GM19035 (cell line): ENCODE measurements at regions not wholly inside any gene's neighbourhood (a gene's known extent, or its start where the extent isn't known, plus 50 kb on each side); places are given as distances from the start of the nearest gene placed in this dataset.
"Not testable (repeated sequence)": the region's sequence is repeated elsewhere in the genome, so short reads cannot be mapped to it uniquely, and the experiment has no call there.

Experiments used
- ATAC-seq: cut with Tn5 transposase; IDR thresholded peaks from one replicate; pipeline ENCODE4 v1.9.1; 2021; ENCODE audit not compliant: unreplicated experiment

GRCh38 chr6:168864541-168865460 lies 388.8 kb downstream of the THBS2 start:
- no peak for ATAC-seq

- no peak for ATAC-seq
Observed at GRCh38 chr6:168863467-168863866, 390.2 kb downstream of the THBS2 start.

DNA sequence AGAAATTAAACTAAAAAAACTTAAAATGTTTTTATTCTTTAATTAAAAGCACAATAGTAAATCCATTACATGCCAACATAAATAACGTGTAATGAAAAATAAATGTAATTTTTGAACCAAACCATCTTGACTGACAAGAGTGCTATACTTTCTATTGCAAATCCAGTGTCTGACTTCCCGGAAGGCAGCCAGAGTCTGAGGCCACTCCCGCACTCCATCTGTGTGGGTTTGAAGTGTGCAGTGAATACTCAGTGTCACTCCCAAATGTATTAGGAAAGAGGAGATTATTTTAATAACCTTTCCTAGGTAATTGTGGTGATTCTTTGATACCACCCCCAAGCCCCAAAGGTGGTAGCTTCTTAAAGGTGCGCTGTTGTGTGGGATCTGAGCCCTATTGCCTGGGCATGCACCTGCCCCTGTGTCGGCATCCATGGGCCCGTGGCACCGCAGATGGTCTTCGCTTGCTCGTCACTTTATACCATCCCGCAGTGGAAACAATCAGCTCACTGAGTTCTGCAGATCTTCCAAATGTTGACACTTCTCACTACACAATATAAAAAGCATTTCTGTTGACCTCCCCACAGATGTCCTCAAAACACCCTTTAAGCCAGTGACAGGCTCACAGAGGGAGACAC lies 391.2 kb downstream of the THBS2 start:
- no peak for ATAC-seq

GRCh38 chr6:168860987-168861386 lies 392.7 kb downstream of the THBS2 start:
- ATAC-seq: no peak

- no peak for ATAC-seq
Observed at GRCh38 chr6:168860341-168860740, 393.3 kb downstream of the THBS2 start.

GRCh38 chr6:168858926-168859325 lies 394.7 kb downstream of the THBS2 start:
- ATAC-seq: no peak

DNA sequence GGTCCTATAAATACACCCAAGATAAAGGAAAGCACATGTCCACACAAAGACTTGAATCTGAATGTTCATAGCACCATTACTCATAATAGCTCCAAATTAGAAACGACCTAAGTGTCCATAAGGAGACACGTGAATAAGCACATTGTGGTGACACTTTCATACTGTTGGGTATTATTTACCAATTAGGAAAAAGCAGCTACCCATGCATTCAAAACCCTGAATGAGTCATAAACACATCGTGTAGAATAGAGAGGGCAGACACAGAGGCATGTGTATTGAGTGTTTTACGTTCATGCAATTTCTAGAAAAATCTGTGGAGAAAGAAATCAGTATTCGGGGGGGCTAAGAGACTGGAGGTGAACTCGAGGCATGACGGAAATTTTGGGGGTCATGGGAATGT lies 396.7 kb downstream of the THBS2 start:
- ATAC-seq: no peak

- no peak for ATAC-seq
Observed at GRCh38 chr6:168852376-168852884, 401.2 kb downstream of the THBS2 start.

GRCh38 chr6:168851460-168852375 lies 401.9 kb downstream of the THBS2 start:
- ATAC-seq: no peak

DNA sequence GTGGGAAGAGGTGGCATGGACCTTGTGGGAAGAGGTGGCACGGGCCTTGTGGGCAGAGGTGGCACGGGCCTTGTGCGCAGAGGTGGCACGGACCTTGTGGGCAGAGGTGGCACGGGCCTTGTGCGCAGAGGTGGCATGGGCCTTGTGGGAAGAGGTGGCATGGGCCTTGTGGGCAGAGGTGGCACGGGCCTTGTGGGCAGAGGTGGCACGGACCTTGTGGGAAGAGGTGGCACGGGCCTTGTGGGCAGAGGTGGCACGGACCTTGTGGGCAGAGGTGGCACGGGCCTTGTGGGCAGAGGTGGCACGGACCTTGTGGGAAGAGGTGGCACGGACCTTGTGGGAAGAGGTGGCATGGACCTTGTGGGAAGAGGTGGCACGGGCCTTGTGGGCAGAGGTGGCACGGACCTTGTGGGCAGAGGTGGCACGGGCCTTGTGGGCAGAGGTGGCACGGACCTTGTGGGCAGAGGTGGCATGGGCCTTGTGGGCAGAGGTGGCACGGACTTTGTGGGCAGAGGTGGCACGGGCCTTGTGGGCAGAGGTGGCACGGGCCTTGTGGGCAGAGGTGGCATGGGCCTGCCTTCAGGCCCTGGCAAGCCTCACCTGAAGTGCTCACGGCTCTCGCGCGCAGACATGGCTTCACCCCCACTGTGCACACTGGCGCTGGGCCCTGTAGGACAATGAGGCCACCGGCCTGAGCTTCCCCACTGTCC lies 403.5 kb downstream of the THBS2 start:
- not testable (repeated sequence) for ATAC-seq

DNA sequence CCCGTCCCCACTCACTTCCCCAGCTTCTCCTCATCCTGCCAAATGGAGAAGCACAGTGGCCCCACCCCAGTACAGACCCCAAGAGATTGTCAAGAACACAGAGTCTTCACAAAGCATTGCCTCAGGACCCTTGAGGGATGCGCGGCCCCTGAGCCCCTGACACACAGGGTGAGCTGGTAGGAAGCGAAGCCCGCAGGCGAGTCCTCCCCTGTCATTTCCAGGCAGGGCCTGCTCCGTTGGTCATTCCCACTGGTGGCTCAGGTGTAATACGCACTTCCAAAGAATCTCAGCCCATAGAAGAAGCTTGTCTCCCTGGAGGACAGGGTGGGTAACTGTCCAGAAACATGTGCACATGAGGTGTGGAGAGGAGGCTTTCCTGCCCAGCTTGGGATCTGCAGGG lies 404.2 kb downstream of the THBS2 start:
- ATAC-seq: no peak

- ATAC-seq: no peak
Observed at GRCh38 chr6:168848797-168849196, 404.8 kb downstream of the THBS2 start.

DNA sequence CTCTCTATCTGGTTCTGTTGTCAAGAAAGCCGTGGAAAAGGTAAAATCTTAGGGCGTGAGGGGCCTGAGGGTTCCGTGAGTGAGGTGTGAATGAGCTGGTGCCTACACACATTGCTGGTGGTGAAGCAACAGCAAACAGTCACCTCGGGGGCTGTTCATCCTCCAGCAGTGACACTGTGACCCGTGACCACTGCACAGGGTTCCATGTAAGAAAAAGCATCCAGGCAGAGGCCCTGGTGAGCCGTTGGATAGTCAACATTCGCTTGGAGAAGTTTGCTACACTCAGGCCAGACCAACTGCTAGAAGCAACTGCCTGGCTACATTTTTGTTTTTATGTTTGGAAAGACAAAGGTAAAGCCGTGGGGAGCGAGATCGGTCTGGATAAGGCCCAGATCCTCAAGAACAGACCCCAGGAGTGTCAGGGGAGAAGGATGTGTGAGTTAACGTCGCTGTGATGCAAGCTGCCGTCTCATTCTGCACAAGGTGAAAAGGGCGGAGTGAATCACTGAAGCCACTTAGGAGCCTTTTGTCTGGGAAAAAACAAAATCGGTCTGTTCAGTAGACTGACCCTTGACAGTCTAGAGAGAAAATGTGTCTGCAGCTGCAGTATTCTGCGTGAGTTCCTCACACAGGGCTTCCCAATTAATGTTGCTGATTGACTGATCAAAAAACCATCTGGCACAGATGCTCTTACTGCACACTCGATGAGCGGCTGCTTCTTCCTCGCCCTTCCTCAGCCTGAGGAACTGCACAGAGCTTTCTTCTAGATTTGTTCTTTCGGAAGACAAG lies 404.0 kb downstream of the SMOC2 start:
- no peak for ATAC-seq

- ATAC-seq: not testable (repeated sequence)
Observed at GRCh38 chr6:168842632-168843212, 401.7 kb downstream of the SMOC2 start.

- no peak for ATAC-seq
Observed at GRCh38 chr6:168841609-168842278, 400.8 kb downstream of the SMOC2 start.

- ATAC-seq: not testable (repeated sequence)
Observed at GRCh38 chr6:168840932-168841331, 399.9 kb downstream of the SMOC2 start.

GRCh38 chr6:168840299-168840698 lies 399.3 kb downstream of the SMOC2 start:
- ATAC-seq: not testable (repeated sequence)

GRCh38 chr6:168838037-168838399 lies 397.0 kb downstream of the SMOC2 start:
- no peak for ATAC-seq
